Effector memory CD4-positive, alpha-beta T cell (primary cell): ENCODE measurements at regions not wholly inside any gene's neighbourhood (a gene's known extent, or its start where the extent isn't known, plus 50 kb on each side); places are given as distances from the start of the nearest gene placed in this dataset.
"Not testable (repeated sequence)": the region's sequence is repeated elsewhere in the genome, so short reads cannot be mapped to it uniquely, and the experiment has no call there.

Experiments used
- DNase-seq, 3 donors: peaks; one replicate each; pipeline ENCODE4 v3.0.0-alpha.2; 2020
- H3K27ac ChIP-seq: 2 replicates; pipeline ENCODE4 v1.7.0; 2013; ENCODE audit warnings: mild to moderate bottlenecking, low read length, moderate library complexity; ENCODE audit not compliant: insufficient read depth, poor library complexity, severe bottlenecking
- H3K27me3 ChIP-seq: replicated peaks from 2 replicates; pipeline ENCODE4 v1.7.0; 2013; ENCODE audit warnings: mild to moderate bottlenecking, low read length; ENCODE audit not compliant: insufficient read depth, control insufficient read depth, poor library complexity, severe bottlenecking
- H3K36me3 ChIP-seq: 2 replicates; pipeline ENCODE4 v1.7.0; 2013; ENCODE audit warnings: mild to moderate bottlenecking, low read length, moderate library complexity; ENCODE audit not compliant: control insufficient read depth, insufficient read depth
- H3K4me1 ChIP-seq: 2 replicates; pipeline ENCODE4 v1.7.0; 2013; ENCODE audit warnings: low read length, mild to moderate bottlenecking; ENCODE audit not compliant: control insufficient read depth, insufficient read depth, poor library complexity, severe bottlenecking
- H3K4me3 ChIP-seq: 2 replicates; pipeline ENCODE4 v1.7.0; 2013; ENCODE audit warnings: low read length, low read depth, mild to moderate bottlenecking; ENCODE audit not compliant: insufficient read depth, poor library complexity, severe bottlenecking
- H3K9me3 ChIP-seq: 2 replicates; pipeline ENCODE4 v1.7.0; 2013; ENCODE audit warnings: mild to moderate bottlenecking, low read length, moderate library complexity; ENCODE audit not compliant: control insufficient read depth

DNA sequence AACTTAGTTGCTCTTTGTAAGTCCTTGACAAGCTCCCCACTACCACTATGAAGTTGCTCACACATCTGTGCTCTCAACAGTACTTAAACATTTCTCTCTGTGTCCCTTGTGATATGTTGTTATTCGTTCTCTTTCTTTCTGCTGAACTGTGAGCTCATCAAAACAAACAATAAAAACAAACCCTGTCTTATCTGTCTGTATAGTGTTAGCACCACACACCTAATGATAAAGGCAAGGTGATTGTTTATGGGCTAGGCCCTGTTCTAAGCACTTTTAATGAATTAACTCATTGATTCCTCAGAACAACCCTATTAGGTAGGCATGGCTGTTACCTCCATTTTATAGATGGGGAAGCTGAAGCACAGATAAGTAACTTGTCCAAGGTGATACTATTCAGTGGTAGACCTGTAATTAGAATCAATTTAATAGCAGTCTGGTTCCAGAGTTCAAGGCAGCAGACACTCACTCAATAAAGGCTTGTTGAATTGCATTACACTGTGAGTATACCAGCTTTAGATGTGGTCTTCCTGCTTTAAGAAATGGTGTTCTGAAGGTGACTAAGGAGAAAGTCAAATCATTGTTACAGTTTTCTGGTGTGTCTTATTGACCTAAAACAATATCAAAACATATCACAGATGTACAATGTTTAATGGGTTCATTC, 153.6 kb upstream of the ELL2 start:
- Histone ChIP-seq H3K4me3 (no peak overlapping the region), H3K4me1 (no peaks in the 10 kb centered on the region), H3K36me3 (no peaks in the 10 kb centered on the region), H3K27ac (no peak overlapping the region), H3K9me3 (no peaks in the 10 kb centered on the region), H3K27me3 (no peaks in the 10 kb centered on the region)
- no peak for DNase-seq

DNA sequence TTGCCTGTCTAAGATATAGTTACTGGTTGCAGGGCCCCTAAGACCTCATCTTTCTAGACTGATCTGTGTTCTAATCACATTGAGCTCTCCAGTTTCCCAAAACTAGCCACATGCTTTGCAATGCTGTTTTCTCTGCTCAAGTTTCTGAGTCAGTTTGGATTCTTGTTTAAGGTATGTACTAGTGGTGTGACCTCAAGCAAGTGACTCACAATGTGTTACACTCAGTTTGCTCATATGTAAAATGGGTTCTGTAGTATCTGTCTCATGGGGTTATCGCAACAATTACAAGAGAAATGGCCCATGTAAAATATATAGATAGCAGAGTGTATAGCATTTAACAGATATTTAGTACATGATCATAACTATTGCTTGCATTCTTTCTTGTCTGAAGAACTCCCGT, 153.1 kb upstream of the ELL2 start:
- DNase-seq: no peak
- H3K4me1 ChIP-seq: no peaks in the 10 kb centered on the region
- no peaks in the 10 kb centered on the region for H3K27me3 ChIP-seq
- H3K4me3 ChIP-seq: no peak overlapping the region
- H3K36me3 ChIP-seq: no peaks in the 10 kb centered on the region
- H3K9me3 ChIP-seq: no peaks in the 10 kb centered on the region
- no peak overlapping the region for H3K27ac ChIP-seq

DNA sequence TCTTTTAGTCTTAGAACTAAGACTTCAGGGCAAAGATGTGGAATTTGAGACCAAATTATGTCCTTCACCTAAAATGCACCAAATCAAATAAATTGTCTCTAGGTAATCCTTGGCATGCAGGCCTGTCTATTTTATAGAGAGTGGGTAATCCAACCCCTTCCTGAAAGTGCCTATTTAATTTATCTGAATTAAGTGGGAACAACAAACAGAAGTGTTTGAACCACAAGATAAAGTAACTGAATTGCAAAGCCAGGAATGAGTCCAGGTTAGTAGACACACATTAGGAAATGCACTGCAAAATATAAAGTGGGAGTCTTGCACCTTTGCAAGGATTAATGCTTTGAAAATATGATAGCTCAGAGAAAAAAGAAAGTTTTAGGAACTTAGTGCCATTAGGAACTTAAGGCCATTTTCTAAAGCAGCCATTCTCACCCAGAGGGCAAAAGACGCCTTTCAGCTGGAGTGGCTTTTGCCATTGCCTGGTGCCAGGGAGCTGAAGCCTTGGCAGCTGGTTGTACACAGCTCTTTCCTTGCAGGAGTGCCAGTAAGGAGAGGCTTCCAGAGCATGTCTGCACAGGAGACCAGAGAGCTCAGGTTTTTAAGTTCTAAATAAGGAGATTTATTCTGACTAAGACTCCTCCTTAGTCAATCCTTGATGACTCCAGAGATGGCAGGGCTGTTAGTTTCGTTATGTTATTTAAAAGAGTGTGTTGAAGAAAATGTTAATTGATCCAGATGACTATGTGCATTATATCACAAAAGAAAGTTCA, 151.7 kb upstream of the ELL2 start:
- no peak overlapping the region for H3K4me3 ChIP-seq
- H3K9me3 ChIP-seq: no peaks in the 10 kb centered on the region
- no peaks in the 10 kb centered on the region for H3K27me3 ChIP-seq
- H3K36me3 ChIP-seq: no peaks in the 10 kb centered on the region
- H3K27ac ChIP-seq: no peak overlapping the region
- no peaks in the 10 kb centered on the region for H3K4me1 ChIP-seq
- DNase-seq: no peak

DNA sequence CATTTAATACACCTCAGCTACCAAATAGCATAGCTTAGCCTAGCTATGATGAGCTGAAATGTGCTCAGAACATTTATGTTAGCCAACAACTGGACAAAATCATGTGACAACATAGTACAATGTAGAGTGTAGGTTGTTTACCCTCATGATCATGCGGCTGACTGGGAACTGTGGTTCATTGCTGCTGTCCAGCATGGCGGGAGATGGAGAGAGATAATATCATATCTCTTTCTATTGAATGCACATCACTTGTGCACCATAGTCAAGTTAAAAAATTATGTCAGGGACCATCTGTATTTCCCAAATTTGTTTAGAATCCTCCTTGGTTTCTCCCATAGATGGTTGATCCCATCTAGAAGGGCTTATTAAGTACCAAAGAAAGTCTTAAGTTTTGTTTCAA, 151.1 kb upstream of the ELL2 start:
- Histone ChIP-seq H3K9me3 (no peaks in the 10 kb centered on the region), H3K4me3 (no peak overlapping the region), H3K4me1 (no peaks in the 10 kb centered on the region), H3K36me3 (no peaks in the 10 kb centered on the region), H3K27me3 (no peaks in the 10 kb centered on the region), H3K27ac (no peak overlapping the region)
- no peak for DNase-seq

DNA sequence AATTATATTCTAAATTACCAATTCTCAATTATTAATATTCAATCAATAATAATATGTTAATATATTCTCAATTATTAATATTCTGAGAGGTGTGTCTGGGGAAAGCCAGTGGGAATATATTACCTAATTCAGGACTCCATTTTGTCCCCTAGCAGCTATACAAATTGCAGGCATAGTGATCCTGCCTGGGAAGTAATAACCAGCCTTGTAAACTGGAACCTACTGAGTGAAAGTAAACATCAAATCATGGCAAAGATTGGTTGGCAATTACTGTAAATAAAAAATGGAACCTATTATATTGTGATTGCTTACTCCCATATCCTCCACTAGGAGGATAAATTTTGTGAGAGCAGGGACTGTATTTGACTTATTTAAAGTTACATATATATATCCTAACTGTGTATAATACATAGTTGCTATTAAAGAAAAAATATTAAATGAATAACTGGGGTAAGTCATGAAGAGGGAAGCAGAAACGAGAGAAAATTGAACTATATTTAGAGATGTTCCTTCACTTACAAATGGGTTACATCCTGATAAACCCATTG, 150.5 kb upstream of the ELL2 start:
- Histone ChIP-seq H3K4me1 (no peaks in the 10 kb centered on the region), H3K9me3 (no peaks in the 10 kb centered on the region), H3K27ac (no peak overlapping the region), H3K27me3 (no peaks in the 10 kb centered on the region), H3K36me3 (no peaks in the 10 kb centered on the region), H3K4me3 (no peak overlapping the region)
- no peak for DNase-seq

DNA sequence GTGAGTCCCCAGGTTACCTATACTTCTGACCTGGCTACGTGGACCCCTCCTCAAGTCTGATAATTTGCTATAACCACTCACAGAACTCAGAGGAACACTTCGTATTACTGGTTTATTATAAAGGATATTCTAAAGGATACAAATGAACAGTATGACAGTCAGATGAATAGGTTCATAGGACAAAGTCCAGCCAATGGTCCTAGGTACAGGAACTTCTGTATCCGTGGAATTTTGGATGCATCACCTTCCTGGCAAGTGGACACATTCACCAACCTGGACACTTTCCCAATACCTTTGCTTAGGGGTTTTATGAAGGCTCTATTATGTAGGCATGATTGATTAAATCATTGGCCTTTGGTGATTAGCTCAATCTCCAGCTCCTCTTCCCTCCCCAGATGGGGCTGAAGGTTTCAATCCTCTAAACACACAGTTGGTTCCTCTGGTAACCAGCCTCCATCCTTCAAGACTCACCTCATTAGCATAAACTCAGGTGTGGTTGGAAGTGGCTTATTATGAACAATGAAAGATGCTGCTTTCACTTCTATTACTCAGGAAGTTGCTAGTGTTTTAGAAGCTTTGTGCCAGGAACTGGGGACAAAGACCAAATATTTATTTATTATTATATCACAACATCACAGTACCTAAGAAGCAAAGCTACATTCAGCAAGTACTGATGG, 149.6 kb upstream of the ELL2 start:
- no peaks in the 10 kb centered on the region for H3K9me3 ChIP-seq
- no peak overlapping the region for H3K27ac ChIP-seq
- H3K4me3 ChIP-seq: no peak overlapping the region
- no peaks in the 10 kb centered on the region for H3K27me3 ChIP-seq
- H3K4me1 ChIP-seq: no peaks in the 10 kb centered on the region
- no peak for DNase-seq
- no peaks in the 10 kb centered on the region for H3K36me3 ChIP-seq

DNA sequence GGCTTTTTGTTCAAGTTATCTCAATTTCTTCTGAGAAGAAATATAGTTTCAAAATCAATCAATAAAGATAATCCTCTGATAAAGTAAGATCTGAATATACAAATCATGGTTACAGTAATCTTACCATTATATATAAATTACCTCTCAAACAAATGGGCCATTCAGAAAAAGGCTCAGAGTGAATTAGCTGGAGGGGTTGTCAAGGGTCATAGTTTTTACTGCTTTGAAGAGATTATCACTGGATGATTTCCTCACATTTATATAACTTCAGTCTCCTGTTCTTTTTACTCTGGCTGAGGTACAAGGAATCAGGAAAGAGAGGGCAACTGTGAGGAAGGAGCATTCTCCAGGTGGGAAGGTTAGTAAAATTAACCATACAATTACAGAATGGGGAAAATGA, 148.6 kb upstream of the ELL2 start:
- no peak for DNase-seq
- Histone ChIP-seq H3K27ac (no peak overlapping the region), H3K4me3 (no peak overlapping the region), H3K4me1 (no peaks in the 10 kb centered on the region), H3K9me3 (no peaks in the 10 kb centered on the region), H3K27me3 (no peaks in the 10 kb centered on the region), H3K36me3 (no peaks in the 10 kb centered on the region)

DNA sequence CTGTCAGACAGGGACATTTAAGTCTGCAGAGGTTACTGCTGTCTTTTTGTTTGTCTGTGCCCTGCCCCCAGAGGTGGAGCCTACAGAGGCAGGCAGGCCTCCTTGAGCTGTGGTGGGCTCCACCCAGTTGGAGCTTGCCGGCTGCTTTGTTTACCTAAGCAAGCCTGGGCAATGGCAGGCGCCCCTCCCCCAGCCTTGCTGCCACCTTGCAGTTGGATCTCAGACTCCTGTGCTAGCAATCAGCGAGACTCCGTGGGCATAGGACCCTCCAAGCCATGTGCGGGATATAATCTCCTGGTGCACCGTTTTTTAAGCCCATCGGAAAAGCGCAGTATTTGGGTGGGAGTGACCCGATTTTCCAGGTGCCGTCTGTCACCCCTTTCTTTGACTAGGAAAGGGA, 147.0 kb upstream of the ELL2 start:
- H3K4me1 ChIP-seq, H3K9me3 ChIP-seq, H3K27ac ChIP-seq, H3K4me3 ChIP-seq, H3K27me3 ChIP-seq, DNase-seq, H3K36me3 ChIP-seq: not testable (repeated sequence)

DNA sequence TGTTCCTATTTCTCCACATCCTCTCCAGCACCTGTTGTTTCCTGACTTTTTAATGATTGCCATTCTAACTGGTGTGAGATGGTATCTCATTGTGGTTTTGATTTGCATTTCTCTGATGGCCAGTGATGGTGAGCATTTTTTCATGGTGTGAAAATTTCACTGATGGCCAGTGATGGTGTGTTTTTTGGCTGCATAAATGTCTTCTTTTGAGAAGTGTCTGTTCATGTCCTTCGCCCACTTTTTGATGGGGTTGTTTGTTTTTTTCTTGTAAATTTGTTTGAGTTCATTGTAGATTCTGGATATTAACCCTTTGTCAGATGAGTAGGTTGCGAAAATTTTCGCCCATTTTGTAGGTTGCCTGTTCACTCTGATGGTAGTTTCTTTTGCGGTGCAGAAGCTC, 142.2 kb upstream of the ELL2 start:
- H3K4me3 ChIP-seq, H3K36me3 ChIP-seq, H3K4me1 ChIP-seq, H3K27me3 ChIP-seq, DNase-seq, H3K27ac ChIP-seq, H3K9me3 ChIP-seq: not testable (repeated sequence)
